Chondrocyte (in vitro differentiated cells): ENCODE measurements at regions not wholly inside any gene's neighbourhood (a gene's known extent, or its start where the extent isn't known, plus 50 kb on each side); places are given as distances from the start of the nearest gene placed in this dataset.

Experiments
- DNase-seq: peaks from one replicate; pipeline ENCODE4 v3.0.0; 2021; ENCODE audit warnings: mixed read lengths, low spot score
- H3K27ac Mint-ChIP-seq: one replicate; pipeline ENCODE4 v1.8.0; 2021; ENCODE audit warnings: mild to moderate bottlenecking, moderate library complexity, mixed read lengths; ENCODE audit not compliant: unreplicated experiment
- H3K27me3 Mint-ChIP-seq: 2 replicates; pipeline ENCODE4 v1.8.0; 2021; ENCODE audit warnings: low read depth, mixed read lengths
- H3K36me3 Mint-ChIP-seq: 2 replicates; pipeline ENCODE4 v1.8.0; 2021; ENCODE audit warnings: low read depth, mixed read lengths
- H3K4me1 Mint-ChIP-seq: 2 replicates; pipeline ENCODE4 v1.8.0; 2021; ENCODE audit warnings: low read depth, mild to moderate bottlenecking, mixed read lengths
- H3K4me3 Mint-ChIP-seq: one replicate; pipeline ENCODE4 v1.8.0; 2021; ENCODE audit warnings: mild to moderate bottlenecking, moderate library complexity, mixed read lengths; ENCODE audit not compliant: unreplicated experiment
- H3K9me3 Mint-ChIP-seq: 2 replicates; pipeline ENCODE4 v1.8.0; 2021; ENCODE audit warnings: low read depth, mixed read lengths
- CTCF ChIP-seq: fragments of 200-600 bp; sonication (generic); IDR thresholded peaks from 2 replicates; pipeline ENCODE4 v1.5.0; 2021; ENCODE audit warnings: antibody characterized with exemption, mild to moderate bottlenecking, moderate library complexity

DNA sequence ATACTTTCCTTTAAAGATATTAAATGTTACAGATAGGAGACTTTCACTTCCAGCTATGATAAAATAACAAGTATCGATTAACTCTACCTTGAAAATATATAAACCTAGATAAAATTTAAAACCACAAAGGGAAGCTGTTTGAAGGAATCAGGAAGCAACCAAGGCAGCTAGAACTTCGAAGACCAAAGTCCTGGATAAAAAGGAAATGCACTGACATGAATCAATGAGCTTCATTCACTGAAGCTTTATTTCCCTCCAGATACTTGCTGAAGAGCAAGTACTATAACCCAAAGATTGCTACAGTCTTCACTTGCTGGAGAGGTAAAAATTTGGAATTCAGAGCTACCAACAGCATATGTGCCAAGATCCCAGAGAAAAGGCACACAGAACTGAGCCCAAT, 144.1 kb downstream of the PIK3R1 start:
- H3K27ac Mint-ChIP-seq: no peak overlapping the region
- peaks cover 1% of the 10 kb centered on the region for H3K36me3 Mint-ChIP-seq
- H3K27me3 Mint-ChIP-seq: no peaks in the 10 kb centered on the region
- peaks cover 6% of the 10 kb centered on the region for H3K9me3 Mint-ChIP-seq
- no peaks in the 10 kb centered on the region for H3K4me1 Mint-ChIP-seq
- no peak for DNase-seq
- H3K4me3 Mint-ChIP-seq: no peak overlapping the region
- no peak for TF ChIP-seq CTCF

DNA sequence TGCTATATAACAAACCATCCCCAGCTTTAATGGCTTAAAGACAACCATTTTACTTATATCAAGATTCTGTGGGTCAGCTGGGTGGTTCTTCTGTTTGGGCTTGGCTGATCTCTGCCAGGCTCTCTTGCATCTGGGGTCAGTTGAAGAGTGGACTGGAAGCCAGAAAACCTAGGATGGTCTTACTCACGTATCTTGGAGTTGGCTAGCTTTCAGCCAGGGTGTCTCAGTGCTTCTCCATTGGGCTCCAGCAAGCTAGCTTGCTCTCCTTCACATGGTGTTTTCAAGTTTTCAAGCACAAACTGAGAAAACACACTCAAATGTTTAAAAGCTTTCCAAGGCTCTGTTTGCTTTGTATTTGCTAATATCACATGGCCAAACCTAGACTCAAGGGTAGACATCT, 146.8 kb downstream of the PIK3R1 start:
- no peaks in the 10 kb centered on the region for H3K4me1 Mint-ChIP-seq
- DNase-seq: no peak
- TF ChIP-seq CTCF: no peak
- H3K27me3 Mint-ChIP-seq: no peaks in the 10 kb centered on the region
- peaks cover 1% of the 10 kb centered on the region for H3K36me3 Mint-ChIP-seq
- H3K27ac Mint-ChIP-seq: no peak overlapping the region
- peaks cover 6% of the 10 kb centered on the region for H3K9me3 Mint-ChIP-seq
- no peak overlapping the region for H3K4me3 Mint-ChIP-seq

- Mint-ChIP-seq H3K36me3 (peaks cover 1% of the 10 kb centered on the region), H3K27me3 (no peaks in the 10 kb centered on the region), H3K9me3 (peaks cover 6% of the 10 kb centered on the region), H3K4me1 (peaks cover 5% of the 10 kb centered on the region), H3K27ac (no peak overlapping the region), H3K4me3 (no peak overlapping the region)
- TF ChIP-seq CTCF: no peak
- DNase-seq: no peak
Measured at GRCh38 chr5:68365889-68366288, 150.3 kb downstream of the PIK3R1 start.

DNA sequence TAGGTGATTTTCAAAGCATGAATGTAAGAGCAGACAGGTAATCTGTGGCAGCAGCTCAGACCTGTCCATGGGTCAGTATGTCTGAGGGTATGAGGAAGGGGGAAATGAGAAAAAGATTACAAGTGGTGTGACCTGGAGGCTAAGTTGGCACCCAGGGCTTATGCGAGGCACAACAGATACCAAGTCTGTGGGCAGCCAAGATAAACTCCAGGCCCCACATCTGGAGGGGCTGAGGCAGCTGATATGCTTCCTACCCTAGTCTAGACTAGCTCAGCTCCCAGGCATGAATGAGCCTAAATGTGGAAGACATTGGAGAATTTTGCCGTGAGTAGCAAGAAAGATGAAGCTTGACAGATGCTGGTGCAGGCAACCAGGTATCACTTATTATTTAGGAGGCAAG, 151.7 kb downstream of the PIK3R1 start:
- no peak for DNase-seq
- H3K4me1 Mint-ChIP-seq: peaks cover 5% of the 10 kb centered on the region
- no peak for TF ChIP-seq CTCF
- H3K4me3 Mint-ChIP-seq: no peak overlapping the region
- no peak overlapping the region for H3K27ac Mint-ChIP-seq
- H3K9me3 Mint-ChIP-seq: peaks cover 6% of the 10 kb centered on the region
- H3K36me3 Mint-ChIP-seq: peaks cover 1% of the 10 kb centered on the region
- H3K27me3 Mint-ChIP-seq: no peaks in the 10 kb centered on the region

DNA sequence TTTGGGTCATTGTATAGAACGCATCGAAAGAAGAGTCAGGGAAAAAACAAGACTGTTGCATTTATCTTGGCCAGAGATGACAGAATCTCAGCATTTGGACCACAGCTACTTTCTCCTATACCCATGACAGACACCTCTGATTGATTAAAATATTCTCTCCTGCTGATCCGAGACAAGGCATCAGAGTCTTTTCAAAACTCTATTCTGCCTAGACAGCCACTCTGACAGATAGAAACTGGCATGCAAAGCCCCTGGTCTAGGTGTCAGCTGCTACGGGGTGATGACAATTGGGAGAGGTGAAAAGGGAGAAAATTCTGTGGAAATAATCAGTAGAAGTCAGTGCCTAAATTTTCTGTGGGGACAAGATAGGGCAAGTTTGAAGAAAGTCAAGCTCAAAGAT, 152.2 kb downstream of the PIK3R1 start:
- no peak for TF ChIP-seq CTCF

More for the DNA sequence above, 152.2 kb downstream of the PIK3R1 start:
- H3K4me1 Mint-ChIP-seq: peaks cover 5% of the 10 kb centered on the region
- DNase-seq: no peak
- peaks cover 1% of the 10 kb centered on the region for H3K36me3 Mint-ChIP-seq
- peaks cover 3% of the 10 kb centered on the region for H3K9me3 Mint-ChIP-seq
- no peak overlapping the region for H3K4me3 Mint-ChIP-seq
- no peaks in the 10 kb centered on the region for H3K27me3 Mint-ChIP-seq
- no peak overlapping the region for H3K27ac Mint-ChIP-seq
